B cell (primary cell): ENCODE measurements at regions not wholly inside any gene's neighbourhood (a gene's known extent, or its start where the extent isn't known, plus 50 kb on each side); places are given as distances from the start of the nearest gene placed in this dataset.

Experiments
- CTCF ChIP-seq: fragments of 200-600 bp; IDR thresholded peaks from one replicate; pipeline ENCODE4 v1.8.0; 2022; ENCODE audit warnings: antibody characterized with exemption, mild to moderate bottlenecking
- EZH2 ChIP-seq: IDR thresholded peaks from 2 replicates; pipeline ENCODE4 v1.6.1; 2012; ENCODE audit warnings: borderline replicate concordance, low read depth, mild to moderate bottlenecking, moderate library complexity, low read length; ENCODE audit not compliant: insufficient read depth, poor library complexity, severe bottlenecking

DNA sequence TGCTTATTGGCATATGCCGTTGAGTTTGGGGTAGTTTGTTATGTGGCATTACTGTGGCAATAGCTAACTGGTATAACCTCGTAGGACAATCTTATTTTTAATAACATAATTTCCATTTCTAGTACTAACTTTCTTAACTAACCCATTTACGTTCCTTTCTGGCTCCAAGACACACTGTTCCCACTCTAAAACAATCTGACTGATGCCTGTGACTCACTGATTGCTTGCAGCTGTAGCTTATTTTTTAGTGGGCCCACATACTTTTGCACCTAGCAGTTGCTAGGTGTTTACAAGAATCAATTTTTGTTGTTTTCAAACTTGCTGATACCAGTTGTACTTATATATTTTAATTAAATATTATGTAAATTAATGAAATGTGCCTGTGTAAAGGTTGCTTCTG lies 52.2 kb downstream of the FAT3 start:
- no peak for TF ChIP-seq CTCF
- TF ChIP-seq EZH2: no peak
